ENCODE measurements at regions not wholly inside any gene's neighbourhood (a gene's known extent, or its start where the extent isn't known, plus 50 kb on each side); places are given as distances from the start of the nearest gene placed in this dataset.

DNA sequence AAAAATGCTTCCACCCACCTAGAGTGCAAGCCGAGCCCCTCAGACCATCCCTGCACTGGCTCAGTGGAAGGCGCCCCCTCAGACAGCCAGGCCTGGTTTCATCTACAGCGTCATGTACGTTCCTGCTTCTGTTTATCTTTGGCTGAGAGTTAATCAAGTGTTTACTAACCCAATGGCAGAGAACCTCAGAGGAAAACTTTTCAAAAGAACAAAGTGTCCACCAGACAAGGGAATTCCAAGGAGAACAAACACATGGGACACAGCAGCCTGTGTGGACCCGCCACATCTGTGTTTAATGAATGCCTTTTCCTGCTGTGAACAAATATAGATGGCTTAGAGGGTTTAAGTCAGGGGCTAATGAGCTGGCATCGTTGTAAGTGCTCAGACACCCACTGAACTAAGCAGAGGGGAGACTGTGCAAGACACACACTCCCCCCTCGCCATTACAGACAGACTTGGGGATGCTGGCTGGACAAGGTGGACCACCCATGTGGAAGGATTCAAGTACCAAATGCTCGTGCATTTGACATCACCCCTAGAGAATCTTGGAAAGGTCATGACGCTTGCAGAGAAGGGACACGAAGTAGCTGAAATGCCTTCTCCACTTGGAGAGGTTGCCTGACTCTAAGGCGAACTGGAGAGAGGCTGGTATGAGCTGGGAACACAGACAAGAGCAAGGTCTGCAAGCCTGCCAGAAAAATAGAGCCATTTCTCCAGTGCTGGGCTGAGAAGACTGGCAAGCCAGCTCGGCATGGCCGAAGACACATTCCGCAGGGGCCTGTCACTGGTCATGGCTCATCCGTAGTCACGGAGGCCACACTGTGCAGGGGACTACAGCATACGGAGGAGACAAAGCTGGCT is 53.5 kb upstream of the NXT1 start:
- TF ChIP-seq, protein P1, sequence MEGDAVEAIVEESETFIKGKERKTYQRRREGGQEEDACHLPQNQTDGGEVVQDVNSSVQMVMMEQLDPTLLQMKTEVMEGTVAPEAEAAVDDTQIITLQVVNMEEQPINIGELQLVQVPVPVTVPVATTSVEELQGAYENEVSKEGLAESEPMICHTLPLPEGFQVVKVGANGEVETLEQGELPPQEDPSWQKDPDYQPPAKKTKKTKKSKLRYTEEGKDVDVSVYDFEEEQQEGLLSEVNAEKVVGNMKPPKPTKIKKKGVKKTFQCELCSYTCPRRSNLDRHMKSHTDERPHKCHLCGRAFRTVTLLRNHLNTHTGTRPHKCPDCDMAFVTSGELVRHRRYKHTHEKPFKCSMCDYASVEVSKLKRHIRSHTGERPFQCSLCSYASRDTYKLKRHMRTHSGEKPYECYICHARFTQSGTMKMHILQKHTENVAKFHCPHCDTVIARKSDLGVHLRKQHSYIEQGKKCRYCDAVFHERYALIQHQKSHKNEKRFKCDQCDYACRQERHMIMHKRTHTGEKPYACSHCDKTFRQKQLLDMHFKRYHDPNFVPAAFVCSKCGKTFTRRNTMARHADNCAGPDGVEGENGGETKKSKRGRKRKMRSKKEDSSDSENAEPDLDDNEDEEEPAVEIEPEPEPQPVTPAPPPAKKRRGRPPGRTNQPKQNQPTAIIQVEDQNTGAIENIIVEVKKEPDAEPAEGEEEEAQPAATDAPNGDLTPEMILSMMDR (IDR thresholded peaks at IDR 0.05; ENCODE audit: extremely low read depth in 1 of 2, insufficient read depth in 1 of 2, low read depth in 1 of 2, low read length in 2 of 2) = no peak
- TF ChIP-seq EZH2 (IDR thresholded peaks at IDR 0.05; ENCODE audit: borderline replicate concordance, low read depth, low read length, severe bottlenecking) (no peak), POLR2A (IDR thresholded peaks at IDR 0.05; ENCODE audit: low read depth, low read length) (no peak), FOS (IDR thresholded peaks at IDR 0.05; ENCODE audit: borderline replicate concordance, insufficient read depth, low read length) (no peak)

Data from endothelial cell of umbilical vein (primary cell).